ENCODE measurements at regions not wholly inside any gene's neighbourhood (a gene's known extent, or its start where the extent isn't known, plus 50 kb on each side); places are given as distances from the start of the nearest gene placed in this dataset.

DNA sequence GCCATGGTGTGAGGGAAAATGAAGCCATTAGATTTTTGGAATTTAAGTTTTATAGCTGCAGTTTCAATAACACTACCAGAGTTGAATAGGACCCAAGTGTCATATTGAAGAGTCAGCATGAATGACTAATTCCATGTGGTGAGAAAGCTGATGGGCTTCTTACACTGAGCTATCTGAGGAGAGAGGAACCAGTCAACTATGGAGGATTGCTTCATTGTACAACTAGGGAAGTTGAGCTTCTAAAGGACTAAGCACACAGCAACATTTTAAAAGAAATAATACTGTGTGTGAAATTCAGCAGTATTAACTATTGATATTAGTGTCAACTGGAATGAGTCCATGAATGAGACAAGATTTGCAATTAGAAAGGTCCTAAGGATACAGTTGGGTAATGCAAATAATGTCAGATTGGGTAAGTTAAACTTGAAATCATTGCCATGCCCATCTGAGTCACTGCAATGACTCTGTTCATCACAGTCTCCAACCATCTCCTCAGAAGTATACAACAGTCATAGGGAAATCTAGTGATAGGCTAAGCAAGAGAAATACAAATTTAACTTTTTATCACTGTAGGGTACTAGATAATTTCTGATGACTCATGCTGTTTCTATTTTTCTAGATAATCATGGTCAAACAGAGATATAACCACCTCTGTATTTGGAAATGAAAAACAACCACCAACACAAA lies 394.2 kb downstream of the FSCB start:
- peaks cover 16% of the 10 kb centered on the region for H3K9me3 ChIP-seq (ENCODE audit: control insufficient read depth, insufficient read depth, low read length)
- H3K36me3 ChIP-seq (ENCODE audit: insufficient read depth, low read length) = no peaks in the 10 kb centered on the region
- no peak overlapping the region for H3K9ac ChIP-seq (ENCODE audit: low read depth, low read length)
- H3K4me1 ChIP-seq (ENCODE audit: insufficient read depth, low read length) = no peaks in the 10 kb centered on the region

DNA sequence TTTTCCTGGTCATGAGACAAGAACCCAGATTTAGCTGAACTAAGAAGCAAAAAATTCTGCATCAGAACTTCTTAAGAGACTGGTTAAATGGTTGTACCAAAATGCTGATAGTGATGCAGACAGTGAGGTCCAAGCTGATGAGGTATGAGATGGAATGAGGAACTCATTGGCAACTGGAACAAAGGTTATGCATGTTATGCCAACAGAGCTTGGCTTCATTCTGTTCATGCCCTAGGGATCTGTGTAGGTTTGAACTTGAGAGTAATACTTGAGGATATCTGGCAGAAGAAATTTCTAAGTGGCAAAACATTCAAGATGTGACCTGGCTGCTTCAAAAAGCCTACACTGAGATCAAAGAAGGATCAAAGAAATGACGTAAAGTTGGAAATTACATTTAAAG lies 398.0 kb downstream of the FSCB start:
- H3K9ac ChIP-seq (ENCODE audit: low read depth, low read length) = no peak overlapping the region
- H3K9me3 ChIP-seq (ENCODE audit: control insufficient read depth, insufficient read depth, low read length) = peaks cover 16% of the 10 kb centered on the region
- H3K4me1 ChIP-seq (ENCODE audit: insufficient read depth, low read length) = no peaks in the 10 kb centered on the region
- H3K36me3 ChIP-seq (ENCODE audit: insufficient read depth, low read length) = no peaks in the 10 kb centered on the region

DNA sequence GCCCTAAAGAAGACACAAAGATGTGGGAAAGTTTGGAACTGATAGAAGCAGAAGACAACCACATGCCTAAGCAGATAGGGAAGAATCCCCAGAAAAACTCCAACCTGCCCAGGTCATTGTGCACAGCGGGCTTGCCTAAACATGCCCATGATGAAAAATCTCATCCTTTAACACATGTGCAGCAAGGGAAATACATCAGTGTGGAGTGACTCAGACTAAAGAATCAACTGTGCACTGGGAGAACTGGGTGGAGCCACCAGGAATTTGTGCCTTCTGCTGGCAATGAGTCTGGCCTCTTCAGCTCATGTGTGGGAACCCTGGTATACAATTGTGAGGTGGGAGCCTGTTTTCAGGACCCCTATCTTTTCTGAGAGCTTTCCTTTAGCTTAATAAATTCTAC lies 398.5 kb downstream of the FSCB start:
- Histone ChIP-seq H3K36me3 (ENCODE audit: insufficient read depth, low read length) (no peaks in the 10 kb centered on the region), H3K4me1 (ENCODE audit: insufficient read depth, low read length) (no peaks in the 10 kb centered on the region), H3K9me3 (ENCODE audit: control insufficient read depth, insufficient read depth, low read length) (peaks cover 16% of the 10 kb centered on the region)

DNA sequence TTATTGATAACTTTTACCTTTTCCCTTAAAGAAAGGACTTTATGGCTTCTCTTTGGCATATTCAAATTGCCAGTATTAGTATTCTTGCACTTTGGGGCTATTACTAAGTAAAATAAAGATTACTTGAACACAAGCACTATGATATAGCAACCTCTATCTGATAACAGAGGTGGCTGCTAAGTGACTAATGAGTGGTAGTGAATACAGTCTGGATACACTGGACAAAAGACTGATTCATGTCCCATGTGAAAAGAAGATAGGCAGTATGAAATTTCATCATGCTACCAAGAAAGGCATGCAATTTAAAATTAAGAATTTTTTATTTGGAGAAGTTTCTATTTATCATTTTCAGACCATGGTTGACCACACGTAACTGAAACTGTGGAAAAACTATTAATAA lies 399.9 kb downstream of the FSCB start:
- H3K36me3 ChIP-seq (ENCODE audit: insufficient read depth, low read length) = no peaks in the 10 kb centered on the region
- H3K9ac ChIP-seq (ENCODE audit: low read depth, low read length) = no peak overlapping the region
- no peaks in the 10 kb centered on the region for H3K4me1 ChIP-seq (ENCODE audit: insufficient read depth, low read length)
- H3K9me3 ChIP-seq (ENCODE audit: control insufficient read depth, insufficient read depth, low read length) = peaks cover 16% of the 10 kb centered on the region

More for the DNA sequence above, 398.5 kb downstream of the FSCB start:
- no peak overlapping the region for H3K9ac ChIP-seq (ENCODE audit: low read depth, low read length)

DNA sequence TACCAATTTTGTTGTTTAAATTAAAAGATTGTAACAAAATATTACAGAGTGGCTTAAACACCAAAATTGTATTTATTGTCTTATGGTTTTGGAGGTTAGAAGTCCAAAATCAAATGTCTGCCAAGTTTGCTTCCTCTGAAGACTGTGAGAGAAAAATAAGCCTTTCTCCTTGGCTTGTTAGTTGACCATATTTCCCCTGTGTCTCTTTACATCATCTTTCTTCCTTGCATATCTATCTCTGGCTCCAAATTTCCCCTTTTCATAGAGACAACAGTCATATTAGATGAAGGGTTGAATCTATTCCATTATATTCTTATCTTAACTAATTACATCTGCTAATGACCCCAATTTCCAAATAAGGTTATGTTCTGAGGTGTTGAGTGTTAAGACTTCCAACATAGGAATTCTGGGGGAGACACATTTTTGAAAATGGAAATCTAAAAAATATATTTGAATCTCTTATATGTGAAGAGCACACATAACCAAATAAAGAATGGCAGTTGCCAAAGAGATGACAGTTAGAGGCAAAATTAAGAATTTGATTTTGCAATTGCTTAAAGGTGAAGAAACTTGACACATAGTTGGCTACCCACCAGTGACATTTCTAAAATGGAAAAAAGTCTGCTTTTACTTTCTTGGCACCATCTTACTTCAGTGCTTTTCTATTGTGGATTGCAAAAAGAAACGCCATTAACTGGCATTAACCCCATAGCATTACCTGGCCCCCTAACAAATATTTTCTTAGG lies 407.2 kb downstream of the FSCB start:
- no peaks in the 10 kb centered on the region for H3K9me3 ChIP-seq (ENCODE audit: control insufficient read depth, insufficient read depth, low read length)
- H3K36me3 ChIP-seq (ENCODE audit: insufficient read depth, low read length) = no peaks in the 10 kb centered on the region
- no peaks in the 10 kb centered on the region for H3K4me1 ChIP-seq (ENCODE audit: insufficient read depth, low read length)
- no peak overlapping the region for H3K9ac ChIP-seq (ENCODE audit: low read depth, low read length)

GRCh38 chr14:44081146-44081545 lies 425.9 kb downstream of the FSCB start:
- Histone ChIP-seq H3K9ac (ENCODE audit: low read depth, low read length) (no peak overlapping the region), H3K4me1 (ENCODE audit: insufficient read depth, low read length) (no peaks in the 10 kb centered on the region), H3K36me3 (ENCODE audit: insufficient read depth, low read length) (no peaks in the 10 kb centered on the region), H3K9me3 (ENCODE audit: control insufficient read depth, insufficient read depth, low read length) (no peaks in the 10 kb centered on the region)

DNA sequence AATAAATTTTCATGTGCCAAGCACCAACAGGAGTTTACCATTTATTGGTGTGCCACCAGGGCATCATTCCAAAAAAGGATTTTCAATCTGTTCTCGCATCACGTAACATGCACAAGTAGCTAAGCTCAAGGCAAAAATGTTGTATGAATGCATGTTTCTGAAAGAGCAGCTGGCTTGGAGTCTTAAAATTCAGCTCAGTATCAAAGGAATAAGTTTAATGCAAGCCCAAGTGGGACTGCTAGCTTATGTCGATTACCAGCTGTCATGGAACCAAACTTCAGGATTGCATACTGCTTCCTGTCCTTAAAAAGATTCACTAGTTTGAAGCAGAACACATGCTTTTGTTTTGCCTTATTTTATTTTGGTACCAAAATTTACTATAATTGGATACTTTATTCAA lies 437.0 kb downstream of the FSCB start:
- H3K9ac ChIP-seq (ENCODE audit: low read depth, low read length) = no peak overlapping the region
- no peaks in the 10 kb centered on the region for H3K9me3 ChIP-seq (ENCODE audit: control insufficient read depth, insufficient read depth, low read length)
- H3K4me1 ChIP-seq (ENCODE audit: insufficient read depth, low read length) = no peaks in the 10 kb centered on the region
- no peaks in the 10 kb centered on the region for H3K36me3 ChIP-seq (ENCODE audit: insufficient read depth, low read length)

GRCh38 chr14:44053422-44053821 lies 453.7 kb downstream of the FSCB start:
- no peaks in the 10 kb centered on the region for H3K4me1 ChIP-seq (ENCODE audit: insufficient read depth, low read length)
- H3K9me3 ChIP-seq (ENCODE audit: control insufficient read depth, insufficient read depth, low read length) = no peaks in the 10 kb centered on the region
- no peaks in the 10 kb centered on the region for H3K36me3 ChIP-seq (ENCODE audit: insufficient read depth, low read length)
- H3K9ac ChIP-seq (ENCODE audit: low read depth, low read length) = no peak overlapping the region

DNA sequence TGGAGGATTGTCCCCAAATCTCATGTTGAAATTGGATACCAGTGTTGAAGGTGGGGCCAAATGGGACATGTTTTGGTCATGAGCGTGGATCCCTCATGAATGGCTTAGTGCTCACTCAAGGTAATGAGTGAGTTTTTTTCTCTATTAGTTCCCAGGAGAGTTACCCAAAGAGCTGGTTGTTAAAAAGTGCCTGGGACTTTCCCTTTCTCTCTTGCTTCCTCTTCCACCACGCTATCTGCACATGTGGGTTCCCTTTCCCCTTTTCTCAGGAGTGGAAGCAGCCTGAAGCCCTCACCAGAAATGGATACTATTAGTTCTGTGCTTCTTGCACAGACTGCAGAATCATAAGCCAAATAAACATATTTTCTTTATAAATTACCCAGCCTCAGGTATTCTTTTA lies 465.4 kb downstream of the FSCB start:
- no peaks in the 10 kb centered on the region; the same call in 1 of the 2 replicates for H3K9me3 ChIP-seq (ENCODE audit: control insufficient read depth, insufficient read depth, low read length)
- no peaks in the 10 kb centered on the region for H3K4me1 ChIP-seq (ENCODE audit: insufficient read depth, low read length)
- no peak overlapping the region for H3K9ac ChIP-seq (ENCODE audit: low read depth, low read length)
- H3K36me3 ChIP-seq (ENCODE audit: insufficient read depth, low read length) = no peaks in the 10 kb centered on the region

GRCh38 chr14:44040561-44040960 lies 466.5 kb downstream of the FSCB start:
- Histone ChIP-seq H3K36me3 (ENCODE audit: insufficient read depth, low read length) (no peaks in the 10 kb centered on the region), H3K9ac (ENCODE audit: low read depth, low read length) (no peak overlapping the region), H3K4me1 (ENCODE audit: insufficient read depth, low read length) (no peaks in the 10 kb centered on the region), H3K9me3 (ENCODE audit: control insufficient read depth, insufficient read depth, low read length) (no peaks in the 10 kb centered on the region; the same call in 1 of the 2 replicates)

DNA sequence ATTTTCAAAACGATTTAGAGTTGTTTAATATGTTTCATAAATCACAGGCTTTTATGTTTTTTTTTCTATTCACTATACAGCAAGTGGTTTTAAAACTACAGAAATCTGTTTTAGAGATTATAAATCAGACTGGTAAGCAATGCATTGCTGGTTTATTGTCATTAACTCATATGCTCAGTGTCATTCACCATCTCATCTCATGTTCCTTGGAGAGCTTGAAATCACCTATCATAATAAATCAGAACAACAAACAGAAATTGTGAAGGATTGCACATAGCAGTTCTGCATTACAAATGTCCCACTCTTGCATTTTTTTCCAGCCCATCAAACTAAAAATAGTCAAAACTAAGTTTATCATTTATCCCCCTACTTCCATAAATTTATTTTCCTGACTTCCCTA lies 470.8 kb downstream of the FSCB start:
- Histone ChIP-seq H3K4me1 (ENCODE audit: insufficient read depth, low read length) (peaks cover 3% of the 10 kb centered on the region; the same call in 1 of the 2 replicates), H3K9ac (ENCODE audit: low read depth, low read length) (no peak overlapping the region), H3K9me3 (ENCODE audit: control insufficient read depth, insufficient read depth, low read length) (no peaks in the 10 kb centered on the region; the same call in 1 of the 2 replicates), H3K36me3 (ENCODE audit: insufficient read depth, low read length) (no peaks in the 10 kb centered on the region)

DNA sequence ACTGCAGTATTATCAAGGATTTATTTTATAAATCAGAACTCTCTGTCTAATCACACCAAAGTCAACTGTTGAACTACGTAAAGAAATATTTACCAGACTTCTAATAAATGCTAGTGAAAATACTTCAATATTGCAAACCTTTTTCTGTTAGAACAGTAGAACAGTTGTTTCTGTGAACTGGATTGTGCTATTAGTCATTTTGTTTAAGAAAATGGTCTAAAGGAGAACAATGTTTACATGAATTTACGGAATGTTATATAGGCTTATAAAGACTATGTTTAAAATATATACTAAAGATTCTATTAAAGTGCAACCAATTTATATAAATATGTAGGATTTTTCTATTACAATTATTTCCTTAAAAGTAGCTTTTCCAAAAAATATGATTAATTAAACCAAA lies 471.4 kb downstream of the FSCB start:
- peaks cover 7% of the 10 kb centered on the region; the same call in 1 of the 2 replicates for H3K4me1 ChIP-seq (ENCODE audit: insufficient read depth, low read length)
- no peaks in the 10 kb centered on the region for H3K36me3 ChIP-seq (ENCODE audit: insufficient read depth, low read length)
- H3K9ac ChIP-seq (ENCODE audit: low read depth, low read length) = no peak overlapping the region
- H3K9me3 ChIP-seq (ENCODE audit: control insufficient read depth, insufficient read depth, low read length) = no peaks in the 10 kb centered on the region; the same call in 1 of the 2 replicates

- Histone ChIP-seq H3K36me3 (ENCODE audit: insufficient read depth, low read length) (no peaks in the 10 kb centered on the region), H3K9ac (ENCODE audit: low read depth, low read length) (no peak overlapping the region)
These were observed 476.2 kb downstream of the FSCB start for GRCh38 chr14:44030831-44031383.

GRCh38 chr14:44029933-44030332 lies 477.1 kb downstream of the FSCB start:
- Histone ChIP-seq H3K9ac (ENCODE audit: low read depth, low read length) (no peak overlapping the region), H3K36me3 (ENCODE audit: insufficient read depth, low read length) (no peaks in the 10 kb centered on the region), H3K9me3 (ENCODE audit: control insufficient read depth, insufficient read depth, low read length) (no peaks in the 10 kb centered on the region), H3K4me1 (ENCODE audit: insufficient read depth, low read length) (peaks cover 10% of the 10 kb centered on the region; the same call in 1 of the 2 replicates)

More at GRCh38 chr14:44030831-44031383, 476.2 kb downstream of the FSCB start:
- Histone ChIP-seq H3K4me1 (ENCODE audit: insufficient read depth, low read length) (peaks cover 10% of the 10 kb centered on the region; the same call in 1 of the 2 replicates), H3K9me3 (ENCODE audit: control insufficient read depth, insufficient read depth, low read length) (no peaks in the 10 kb centered on the region)

GRCh38 chr14:44027397-44027796 lies 479.7 kb downstream of the FSCB start:
- Histone ChIP-seq H3K9ac (ENCODE audit: low read depth, low read length) (no peak overlapping the region), H3K4me1 (ENCODE audit: insufficient read depth, low read length) (peaks cover 10% of the 10 kb centered on the region; the same call in 1 of the 2 replicates), H3K36me3 (ENCODE audit: insufficient read depth, low read length) (no peaks in the 10 kb centered on the region), H3K9me3 (ENCODE audit: control insufficient read depth, insufficient read depth, low read length) (no peaks in the 10 kb centered on the region)
